HepG2 (cell line): ENCODE measurements at regions not wholly inside any gene's neighbourhood (a gene's known extent, or its start where the extent isn't known, plus 50 kb on each side); places are given as distances from the start of the nearest gene placed in this dataset.

Experiments
- ATAC-seq: fragments of 200-7000 bp; cut with Tn5 transposase; 3 replicates; pipeline ENCODE4 v1.9.1; 2020; ENCODE audit warnings: mild to moderate bottlenecking, moderate library complexity
- BruUV-seq: library from RNA; stranded (reverse); fragments of 400-500 nt; replicated peaks from 2 replicates; lab custom pipeline; 2021; lab: Mats Ljungman, UMichigan
- CTCF ChIA-PET: fragments of 300-600 bp; formaldehyde crosslinking; extraction: SDS; loops from one replicate; lab custom pipeline; 2021; ENCODE audit warnings: low total read pairs, inconsistent platforms, low intra/inter-chr PET ratio; lab: Yijun Ruan, JAX
- POLR2A ChIA-PET: fragments of 350-600 bp; sonication (Branson Sonifier 250); formaldehyde crosslinking; loops from one replicate; lab custom pipeline; 2020; ENCODE audit warnings: antibody characterized with exemption, inconsistent platforms; lab: Yijun Ruan, JAX
- DNase-seq: peaks from one replicate; pipeline ENCODE4 v3.0.0-alpha.2; 2015; ENCODE audit warnings: low spot score
- FAIRE-seq: peaks from 3 replicates; lab custom pipeline; 2011; peaks lifted over from hg19 to GRCh38; lab: Jason Lieb, UNC
- H2AFZ ChIP-seq: one replicate; pipeline ENCODE4 v1.6.1; 2011; ENCODE audit warnings: low read length, inconsistent platforms
- H3K27ac ChIP-seq: fragments of 300-600 bp; 3 replicates; pipeline ENCODE4 v1.8.0; 2011; ENCODE audit warnings: mixed run types, mild to moderate bottlenecking, mixed read lengths, low read length, inconsistent platforms; ENCODE audit not compliant: insufficient read depth; ENCODE audit errors: extremely low read length
- H3K27me3 ChIP-seq, 2 experiments: fragments of 200-600 bp in 1 of 2; 2 replicates in 1 of 2; 3 replicates in 1 of 2; pipeline versions ENCODE4 v1.6.0 to v1.8.0; 2011; ENCODE audit warnings: low read length in 2 of 2, mild to moderate bottlenecking in 2 of 2, moderate library complexity in 2 of 2, inconsistent platforms in 1 of 2; ENCODE audit not compliant: insufficient read depth in 2 of 2, control insufficient read depth in 1 of 2
- H3K36me3 ChIP-seq, 2 experiments: fragments of 200-600 bp in 1 of 2; replicated peaks in 1 of 2; 2 replicates in 1 of 2; 3 replicates in 1 of 2; pipeline versions ENCODE4 v1.5.1 to v1.8.0; 2011; ENCODE audit warnings: low read length in 2 of 2, inconsistent platforms in 1 of 2; ENCODE audit not compliant: insufficient read depth in 2 of 2, control insufficient read depth in 1 of 2
- H3K4me1 ChIP-seq: 2 replicates; pipeline ENCODE4 v1.5.1; 2012; ENCODE audit warnings: low read length, inconsistent platforms; ENCODE audit not compliant: insufficient read depth
- H3K4me2 ChIP-seq: 2 replicates; pipeline ENCODE4 v1.6.0; 2011; ENCODE audit warnings: low read depth, low read length, inconsistent platforms
- H3K4me3 ChIP-seq, 3 experiments: fragments of 200-600 bp in 1 of 3; sonication (generic), shearing (Covaris generic) in 1 of 3; replicated peaks in 1 of 3; 2 replicates each; pipeline ENCODE4 v1.5.1; 2011 to 2016; ENCODE audit warnings: low read length in 3 of 3, inconsistent platforms in 2 of 3, low read depth in 2 of 3, mild to moderate bottlenecking in 2 of 3, control low read depth in 1 of 3, mixed read lengths in 1 of 3; ENCODE audit not compliant: insufficient read depth in 1 of 3
- H3K79me2 ChIP-seq: one replicate; pipeline ENCODE4 v1.6.1; 2011; ENCODE audit warnings: low read length, inconsistent platforms; ENCODE audit not compliant: insufficient read depth
- H3K9ac ChIP-seq: 2 replicates; pipeline ENCODE4 v1.6.0; 2011; ENCODE audit warnings: mild to moderate bottlenecking, low read depth, low read length, inconsistent platforms; ENCODE audit not compliant: insufficient read depth
- H3K9me3 ChIP-seq: 2 replicates; pipeline ENCODE4 v1.5.1; 2012; ENCODE audit warnings: mild to moderate bottlenecking, low read length
- H4K20me1 ChIP-seq: 2 replicates; pipeline ENCODE4 v1.6.0; 2011; ENCODE audit warnings: inconsistent platforms, mild to moderate bottlenecking, low read length, moderate library complexity; ENCODE audit not compliant: insufficient read depth
- FOXM1 ChIP-seq: sonication (generic); formaldehyde crosslinking; IDR thresholded peaks from 2 replicates; pipeline ENCODE4 v1.5.0; 2020; ENCODE audit warnings: missing genetic modification reagents
- GATAD2A ChIP-seq: IDR thresholded peaks from 2 replicates; pipeline ENCODE4 v1.6.1; 2016
- HMG20A ChIP-seq: IDR thresholded peaks from 2 replicates; pipeline ENCODE4 v1.6.1; 2016; ENCODE audit warnings: borderline replicate concordance
- KDM5B ChIP-seq: sonication (generic); formaldehyde crosslinking; IDR thresholded peaks from 2 replicates; pipeline ENCODE4 v1.4.0; 2020; ENCODE audit warnings: missing genetic modification reagents, mild to moderate bottlenecking, borderline replicate concordance
- NPAS2 ChIP-seq: sonication (generic); formaldehyde crosslinking; IDR thresholded peaks from 2 replicates; pipeline ENCODE4 v1.8.0; 2022; ENCODE audit warnings: mild to moderate bottlenecking, missing genetic modification reagents, borderline replicate concordance
- RAD21 ChIP-seq: fragments of 450-650 bp; formaldehyde crosslinking; IDR thresholded peaks from 2 replicates; pipeline ENCODE4 v1.5.0; 2020; ENCODE audit warnings: mild to moderate bottlenecking
- TAF1 ChIP-seq: sonication (generic); formaldehyde crosslinking; IDR thresholded peaks from 2 replicates; pipeline ENCODE4 v1.4.0; 2020; ENCODE audit warnings: missing genetic modification reagents
- ZBTB7B ChIP-seq: sonication (generic); formaldehyde crosslinking; IDR thresholded peaks from 2 replicates; pipeline ENCODE4 v1.4.0; 2020; ENCODE audit warnings: missing genetic modification reagents
- ZNF143 ChIP-seq: sonication (generic); formaldehyde crosslinking; IDR thresholded peaks from 2 replicates; pipeline ENCODE4 v1.4.0; 2020; ENCODE audit warnings: missing genetic modification reagents
- ZNF17 ChIP-seq: sonication (generic); formaldehyde crosslinking; IDR thresholded peaks from 2 replicates; pipeline ENCODE4 v1.5.0; 2020; ENCODE audit warnings: mild to moderate bottlenecking, missing genetic modification reagents
- ZNF496 ChIP-seq: sonication (generic); formaldehyde crosslinking; IDR thresholded peaks from 2 replicates; pipeline ENCODE4 v1.8.1; 2023; ENCODE audit warnings: mild to moderate bottlenecking, moderate library complexity, missing genetic modification reagents; ENCODE audit not compliant: insufficient replicate concordance
- ZZZ3 ChIP-seq: sonication (generic); formaldehyde crosslinking; IDR thresholded peaks from 2 replicates; pipeline ENCODE4 v1.4.0; 2020; ENCODE audit warnings: missing genetic modification reagents, mild to moderate bottlenecking, borderline replicate concordance
- WGBS: methylation state at CpG from one replicate; pipeline ENCODE4 v1.1.6; 2017; ENCODE audit warnings: low lambda C conversion rate; 5-methylcytosine and 5-hydroxymethylcytosine counted together
- in situ Hi-C: cut with HindIII; loops from 2 replicates; pipeline ENCODE4 v1.10.0; 2017; ENCODE audit warnings: low pct_unique_long_range_greater_than_20kb; ENCODE audit not compliant: extremely low pct_ligation_motif_present
- intact Hi-C: fragments of 100-400 bp; cut with micrococcal nuclease; formaldehyde crosslinking; loops from one replicate; pipeline ENCODE4 v1.10.0; 2022; ENCODE audit not compliant: unreplicated experiment
- TF ChIP-seq, protein P1 (sequence below): sonication (generic); formaldehyde crosslinking; IDR thresholded peaks from 2 replicates; pipeline ENCODE4 v1.4.0; 2020; ENCODE audit warnings: missing genetic modification reagents, borderline replicate concordance
- TF ChIP-seq, protein P2 (sequence below): sonication (generic); formaldehyde crosslinking; IDR thresholded peaks from 2 replicates; pipeline ENCODE4 v1.9.0; 2022; ENCODE audit warnings: missing genetic modification reagents, mild to moderate bottlenecking, borderline replicate concordance
- TF ChIP-seq, protein P3 (sequence below): sonication (generic); formaldehyde crosslinking; IDR thresholded peaks from 2 replicates; pipeline ENCODE4 v1.9.0; 2021; ENCODE audit warnings: mild to moderate bottlenecking, missing genetic modification reagents

DNA sequence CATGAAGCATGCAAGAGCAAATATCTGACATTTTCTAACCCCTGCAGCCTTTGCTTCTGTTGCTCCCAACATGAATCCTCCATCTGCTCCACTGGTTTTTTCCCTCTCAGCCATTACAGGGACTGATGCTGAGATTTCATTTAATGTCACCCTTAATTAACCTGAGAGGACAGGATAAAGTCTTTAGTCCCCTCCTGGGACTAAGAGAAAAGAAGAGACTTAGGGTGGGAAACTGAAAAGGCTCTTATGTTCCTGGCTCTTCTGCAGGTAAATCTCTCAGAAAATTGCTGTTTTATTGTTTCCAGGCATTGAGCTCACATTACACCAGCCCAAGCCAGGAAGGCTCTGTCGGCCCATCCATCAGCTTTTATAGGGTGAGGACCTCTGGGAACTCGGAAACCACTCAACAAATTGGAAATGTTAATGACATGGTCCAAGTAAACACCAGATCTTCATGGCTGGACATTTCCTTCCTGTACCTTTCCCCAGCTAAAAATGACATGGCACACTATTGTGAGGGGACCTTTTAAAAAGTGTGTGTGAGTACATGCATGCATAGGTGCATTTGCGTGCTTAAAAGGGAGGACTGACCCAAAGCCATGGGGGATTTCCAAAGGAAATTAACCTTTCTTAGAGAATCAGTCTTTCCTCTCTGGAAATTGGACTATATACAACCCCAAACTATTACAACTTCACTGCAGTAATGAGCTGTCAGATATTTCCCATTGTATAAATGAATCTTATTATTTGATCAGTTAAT lies 408.1 kb upstream of the TMTC1 start:
- Histone ChIP-seq H3K79me2 (no peaks in the 10 kb centered on the region), H3K9me3 (no peaks in the 10 kb centered on the region), H2AFZ (no peak overlapping the region), H3K4me3 (no peak overlapping the region), H3K36me3 (no peaks in the 10 kb centered on the region), H3K9ac (no peak overlapping the region), H4K20me1 (no peaks in the 10 kb centered on the region), H3K27ac (no peak overlapping the region), H3K27me3 (no peaks in the 10 kb centered on the region), H3K4me1 (no peaks in the 10 kb centered on the region), H3K4me2 (no peak overlapping the region)
- no peak for ATAC-seq
- no TSS peak for BruUV-seq
- ChIA-PET POLR2A (no interaction called here), CTCF (no interaction called here)
- no peak for DNase-seq
- intact Hi-C loops, result no loop called here
- WGBS, result 23% methylated on average over 3 of the region's 3 CpGs
- FAIRE-seq, result no peak
- in situ Hi-C loops, result no loop called here
- TF ChIP-seq TAF1 (CRISPR knock-in tag) (no peak), HMG20A (no peak), ZNF143 (CRISPR knock-in tag) (no peak), KDM5B (CRISPR knock-in tag) (no peak), ZBTB7B (CRISPR knock-in tag) (no peak), ZZZ3 (CRISPR knock-in tag) (no peak), NPAS2 (CRISPR knock-in tag) (no peak), GATAD2A (CRISPR knock-in tag) (no peak), FOXM1 (CRISPR knock-in tag) (no peak), ZNF496 (CRISPR knock-in tag) (no peak), ZNF17 (CRISPR knock-in tag) (no peak), RAD21 (CRISPR knock-in tag) (no peak)
- TF ChIP-seq, protein P1, sequence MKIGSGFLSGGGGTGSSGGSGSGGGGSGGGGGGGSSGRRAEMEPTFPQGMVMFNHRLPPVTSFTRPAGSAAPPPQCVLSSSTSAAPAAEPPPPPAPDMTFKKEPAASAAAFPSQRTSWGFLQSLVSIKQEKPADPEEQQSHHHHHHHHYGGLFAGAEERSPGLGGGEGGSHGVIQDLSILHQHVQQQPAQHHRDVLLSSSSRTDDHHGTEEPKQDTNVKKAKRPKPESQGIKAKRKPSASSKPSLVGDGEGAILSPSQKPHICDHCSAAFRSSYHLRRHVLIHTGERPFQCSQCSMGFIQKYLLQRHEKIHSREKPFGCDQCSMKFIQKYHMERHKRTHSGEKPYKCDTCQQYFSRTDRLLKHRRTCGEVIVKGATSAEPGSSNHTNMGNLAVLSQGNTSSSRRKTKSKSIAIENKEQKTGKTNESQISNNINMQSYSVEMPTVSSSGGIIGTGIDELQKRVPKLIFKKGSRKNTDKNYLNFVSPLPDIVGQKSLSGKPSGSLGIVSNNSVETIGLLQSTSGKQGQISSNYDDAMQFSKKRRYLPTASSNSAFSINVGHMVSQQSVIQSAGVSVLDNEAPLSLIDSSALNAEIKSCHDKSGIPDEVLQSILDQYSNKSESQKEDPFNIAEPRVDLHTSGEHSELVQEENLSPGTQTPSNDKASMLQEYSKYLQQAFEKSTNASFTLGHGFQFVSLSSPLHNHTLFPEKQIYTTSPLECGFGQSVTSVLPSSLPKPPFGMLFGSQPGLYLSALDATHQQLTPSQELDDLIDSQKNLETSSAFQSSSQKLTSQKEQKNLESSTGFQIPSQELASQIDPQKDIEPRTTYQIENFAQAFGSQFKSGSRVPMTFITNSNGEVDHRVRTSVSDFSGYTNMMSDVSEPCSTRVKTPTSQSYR, result no peak
- TF ChIP-seq, protein P2, sequence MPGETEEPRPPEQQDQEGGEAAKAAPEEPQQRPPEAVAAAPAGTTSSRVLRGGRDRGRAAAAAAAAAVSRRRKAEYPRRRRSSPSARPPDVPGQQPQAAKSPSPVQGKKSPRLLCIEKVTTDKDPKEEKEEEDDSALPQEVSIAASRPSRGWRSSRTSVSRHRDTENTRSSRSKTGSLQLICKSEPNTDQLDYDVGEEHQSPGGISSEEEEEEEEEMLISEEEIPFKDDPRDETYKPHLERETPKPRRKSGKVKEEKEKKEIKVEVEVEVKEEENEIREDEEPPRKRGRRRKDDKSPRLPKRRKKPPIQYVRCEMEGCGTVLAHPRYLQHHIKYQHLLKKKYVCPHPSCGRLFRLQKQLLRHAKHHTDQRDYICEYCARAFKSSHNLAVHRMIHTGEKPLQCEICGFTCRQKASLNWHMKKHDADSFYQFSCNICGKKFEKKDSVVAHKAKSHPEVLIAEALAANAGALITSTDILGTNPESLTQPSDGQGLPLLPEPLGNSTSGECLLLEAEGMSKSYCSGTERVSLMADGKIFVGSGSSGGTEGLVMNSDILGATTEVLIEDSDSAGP (CRISPR knock-in tag), result no peak
- TF ChIP-seq, protein P3, sequence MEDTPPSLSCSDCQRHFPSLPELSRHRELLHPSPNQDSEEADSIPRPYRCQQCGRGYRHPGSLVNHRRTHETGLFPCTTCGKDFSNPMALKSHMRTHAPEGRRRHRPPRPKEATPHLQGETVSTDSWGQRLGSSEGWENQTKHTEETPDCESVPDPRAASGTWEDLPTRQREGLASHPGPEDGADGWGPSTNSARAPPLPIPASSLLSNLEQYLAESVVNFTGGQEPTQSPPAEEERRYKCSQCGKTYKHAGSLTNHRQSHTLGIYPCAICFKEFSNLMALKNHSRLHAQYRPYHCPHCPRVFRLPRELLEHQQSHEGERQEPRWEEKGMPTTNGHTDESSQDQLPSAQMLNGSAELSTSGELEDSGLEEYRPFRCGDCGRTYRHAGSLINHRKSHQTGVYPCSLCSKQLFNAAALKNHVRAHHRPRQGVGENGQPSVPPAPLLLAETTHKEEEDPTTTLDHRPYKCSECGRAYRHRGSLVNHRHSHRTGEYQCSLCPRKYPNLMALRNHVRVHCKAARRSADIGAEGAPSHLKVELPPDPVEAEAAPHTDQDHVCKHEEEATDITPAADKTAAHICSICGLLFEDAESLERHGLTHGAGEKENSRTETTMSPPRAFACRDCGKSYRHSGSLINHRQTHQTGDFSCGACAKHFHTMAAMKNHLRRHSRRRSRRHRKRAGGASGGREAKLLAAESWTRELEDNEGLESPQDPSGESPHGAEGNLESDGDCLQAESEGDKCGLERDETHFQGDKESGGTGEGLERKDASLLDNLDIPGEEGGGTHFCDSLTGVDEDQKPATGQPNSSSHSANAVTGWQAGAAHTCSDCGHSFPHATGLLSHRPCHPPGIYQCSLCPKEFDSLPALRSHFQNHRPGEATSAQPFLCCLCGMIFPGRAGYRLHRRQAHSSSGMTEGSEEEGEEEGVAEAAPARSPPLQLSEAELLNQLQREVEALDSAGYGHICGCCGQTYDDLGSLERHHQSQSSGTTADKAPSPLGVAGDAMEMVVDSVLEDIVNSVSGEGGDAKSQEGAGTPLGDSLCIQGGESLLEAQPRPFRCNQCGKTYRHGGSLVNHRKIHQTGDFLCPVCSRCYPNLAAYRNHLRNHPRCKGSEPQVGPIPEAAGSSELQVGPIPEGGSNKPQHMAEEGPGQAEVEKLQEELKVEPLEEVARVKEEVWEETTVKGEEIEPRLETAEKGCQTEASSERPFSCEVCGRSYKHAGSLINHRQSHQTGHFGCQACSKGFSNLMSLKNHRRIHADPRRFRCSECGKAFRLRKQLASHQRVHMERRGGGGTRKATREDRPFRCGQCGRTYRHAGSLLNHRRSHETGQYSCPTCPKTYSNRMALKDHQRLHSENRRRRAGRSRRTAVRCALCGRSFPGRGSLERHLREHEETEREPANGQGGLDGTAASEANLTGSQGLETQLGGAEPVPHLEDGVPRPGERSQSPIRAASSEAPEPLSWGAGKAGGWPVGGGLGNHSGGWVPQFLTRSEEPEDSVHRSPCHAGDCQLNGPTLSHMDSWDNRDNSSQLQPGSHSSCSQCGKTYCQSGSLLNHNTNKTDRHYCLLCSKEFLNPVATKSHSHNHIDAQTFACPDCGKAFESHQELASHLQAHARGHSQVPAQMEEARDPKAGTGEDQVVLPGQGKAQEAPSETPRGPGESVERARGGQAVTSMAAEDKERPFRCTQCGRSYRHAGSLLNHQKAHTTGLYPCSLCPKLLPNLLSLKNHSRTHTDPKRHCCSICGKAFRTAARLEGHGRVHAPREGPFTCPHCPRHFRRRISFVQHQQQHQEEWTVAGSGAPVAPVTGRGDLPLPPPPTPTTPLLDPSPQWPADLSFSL, result no peak
